Testis (tissue), 2 donors: ENCODE measurements at regions not wholly inside any gene's neighbourhood (a gene's known extent, or its start where the extent isn't known, plus 50 kb on each side); places are given as distances from the start of the nearest gene placed in this dataset.

ENCODE experiments used
- DNase-seq: peaks from one replicate; pipeline ENCODE4 v3.0.0-alpha.2; 2019
- H3K27ac ChIP-seq, 2 donors: fragments of 200-600 bp; sonication (generic); one replicate each; pipeline ENCODE4 v1.5.1; 2019
- H3K27me3 ChIP-seq: fragments of 200-600 bp; sonication (generic); one replicate; pipeline ENCODE4 v1.5.1; 2019
- H3K36me3 ChIP-seq: fragments of 200-600 bp; sonication (generic); one replicate; pipeline ENCODE4 v1.5.1; 2017; ENCODE audit warnings: low read depth; ENCODE audit errors: missing control alignments
- H3K4me1 ChIP-seq: fragments of 200-600 bp; sonication (generic); one replicate; pipeline ENCODE4 v1.5.1; 2019
- H3K4me3 ChIP-seq, 2 donors: fragments of 200-600 bp; sonication (generic); one replicate each; pipeline ENCODE4 v1.5.1; 2017 to 2019
- H3K9me3 ChIP-seq: fragments of 200-600 bp; sonication (generic); one replicate; pipeline ENCODE4 v1.5.1; 2017
- POLR2A ChIP-seq: fragments of 450-650 bp; IDR thresholded peaks from one replicate; pipeline ENCODE4 v1.6.1; 2017; ENCODE audit warnings: antibody characterized with exemption, mild to moderate bottlenecking, moderate library complexity
- WGBS, 2 donors: methylation state at CpG; one replicate each; pipeline ENCODE4 v1.1.5; 2018; 5-methylcytosine and 5-hydroxymethylcytosine counted together
- intact Hi-C: fragments of 100-400 bp; cut with DNase I; formaldehyde crosslinking; loops from one replicate; pipeline ENCODE4 v1.15.1; 2023; ENCODE audit warnings: low total_unique reads
- TF ChIP-seq, protein P1 (sequence below), 3 experiments: fragments of 450-650 bp in 2 of 3; fragments of 200-600 bp in 1 of 3; sonication (generic) in 1 of 3; IDR thresholded peaks; one replicate each; pipeline ENCODE4 v1.5.1; 2016 to 2019; ENCODE audit warnings: antibody characterized with exemption in 3 of 3, mild to moderate bottlenecking in 2 of 3, moderate library complexity in 1 of 3

- H3K4me1 ChIP-seq: no peaks in the 10 kb centered on the region
- no peaks in the 10 kb centered on the region for H3K9me3 ChIP-seq
- DNase-seq: no peak
- no peak overlapping the region for H3K27ac ChIP-seq
- intact Hi-C loops: no loop called here
- no peak overlapping the region for H3K4me3 ChIP-seq
- no peaks in the 10 kb centered on the region for H3K36me3 ChIP-seq
- no peaks in the 10 kb centered on the region for H3K27me3 ChIP-seq
- 85 to 91% methylated on average over 4 of the region's 4 CpGs for WGBS, 2 donors
- TF ChIP-seq POLR2A: no peak
- TF ChIP-seq, protein P1, sequence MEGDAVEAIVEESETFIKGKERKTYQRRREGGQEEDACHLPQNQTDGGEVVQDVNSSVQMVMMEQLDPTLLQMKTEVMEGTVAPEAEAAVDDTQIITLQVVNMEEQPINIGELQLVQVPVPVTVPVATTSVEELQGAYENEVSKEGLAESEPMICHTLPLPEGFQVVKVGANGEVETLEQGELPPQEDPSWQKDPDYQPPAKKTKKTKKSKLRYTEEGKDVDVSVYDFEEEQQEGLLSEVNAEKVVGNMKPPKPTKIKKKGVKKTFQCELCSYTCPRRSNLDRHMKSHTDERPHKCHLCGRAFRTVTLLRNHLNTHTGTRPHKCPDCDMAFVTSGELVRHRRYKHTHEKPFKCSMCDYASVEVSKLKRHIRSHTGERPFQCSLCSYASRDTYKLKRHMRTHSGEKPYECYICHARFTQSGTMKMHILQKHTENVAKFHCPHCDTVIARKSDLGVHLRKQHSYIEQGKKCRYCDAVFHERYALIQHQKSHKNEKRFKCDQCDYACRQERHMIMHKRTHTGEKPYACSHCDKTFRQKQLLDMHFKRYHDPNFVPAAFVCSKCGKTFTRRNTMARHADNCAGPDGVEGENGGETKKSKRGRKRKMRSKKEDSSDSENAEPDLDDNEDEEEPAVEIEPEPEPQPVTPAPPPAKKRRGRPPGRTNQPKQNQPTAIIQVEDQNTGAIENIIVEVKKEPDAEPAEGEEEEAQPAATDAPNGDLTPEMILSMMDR (IDR thresholded peaks at IDR 0.05): no peak
Measured at GRCh38 chr20:16678779-16679178, 51.0 kb upstream of the SNRPB2 start.

- no peak for DNase-seq
- intact Hi-C loops: no loop called here
- no peaks in the 10 kb centered on the region for H3K27me3 ChIP-seq
- H3K36me3 ChIP-seq: no peaks in the 10 kb centered on the region
- TF ChIP-seq POLR2A: no peak
- TF ChIP-seq, protein P1 (IDR thresholded peaks at IDR 0.05): no peak
- H3K4me1 ChIP-seq: no peaks in the 10 kb centered on the region
- no peak overlapping the region for H3K27ac ChIP-seq
- no peak overlapping the region for H3K4me3 ChIP-seq
- 0 to 94% methylated on average over 1 of the region's 1 CpG for WGBS, 2 donors
- H3K9me3 ChIP-seq: no peaks in the 10 kb centered on the region
Measured at GRCh38 chr20:16676891-16677290, 52.9 kb upstream of the SNRPB2 start.

DNA sequence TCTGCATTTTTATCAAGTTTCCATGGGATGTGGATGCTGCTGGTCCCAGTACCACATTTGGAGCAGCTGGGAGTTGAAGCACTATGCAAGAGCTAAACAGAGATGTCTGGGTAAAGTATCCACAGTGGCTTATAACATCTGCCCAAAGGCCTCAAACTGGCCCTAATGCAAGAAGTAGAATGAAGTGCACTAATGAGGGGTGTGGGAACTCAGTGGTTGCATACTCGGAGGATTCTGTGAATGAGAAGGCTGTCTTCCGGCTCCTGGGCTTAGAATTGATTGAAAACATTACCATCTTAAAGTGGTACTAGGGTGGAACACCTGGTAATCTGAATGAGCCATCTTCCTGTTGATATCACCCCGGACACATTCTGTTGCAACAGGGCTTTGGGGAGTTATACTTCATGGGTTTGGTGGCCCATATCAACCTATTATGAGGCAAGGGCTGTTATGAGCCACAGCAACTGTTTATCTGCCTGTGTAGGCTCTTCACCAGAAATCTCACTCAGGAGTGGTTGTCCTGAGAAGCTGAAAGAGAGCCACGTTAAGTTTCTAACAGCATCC is 54.7 kb upstream of the SNRPB2 start:
- Histone ChIP-seq H3K4me3 (no peak overlapping the region), H3K36me3 (no peaks in the 10 kb centered on the region), H3K27me3 (no peaks in the 10 kb centered on the region), H3K4me1 (no peaks in the 10 kb centered on the region), H3K27ac (no peak overlapping the region), H3K9me3 (no peaks in the 10 kb centered on the region)
- 88 to 94% methylated on average over 4 of the region's 4 CpGs for whole genome bisulfite sequencing, 2 donors
- DNase-seq: no peak
- intact Hi-C loops: no loop called here
- TF ChIP-seq, protein P1 (IDR thresholded peaks at IDR 0.05): no peak
- no peak for TF ChIP-seq POLR2A

DNA sequence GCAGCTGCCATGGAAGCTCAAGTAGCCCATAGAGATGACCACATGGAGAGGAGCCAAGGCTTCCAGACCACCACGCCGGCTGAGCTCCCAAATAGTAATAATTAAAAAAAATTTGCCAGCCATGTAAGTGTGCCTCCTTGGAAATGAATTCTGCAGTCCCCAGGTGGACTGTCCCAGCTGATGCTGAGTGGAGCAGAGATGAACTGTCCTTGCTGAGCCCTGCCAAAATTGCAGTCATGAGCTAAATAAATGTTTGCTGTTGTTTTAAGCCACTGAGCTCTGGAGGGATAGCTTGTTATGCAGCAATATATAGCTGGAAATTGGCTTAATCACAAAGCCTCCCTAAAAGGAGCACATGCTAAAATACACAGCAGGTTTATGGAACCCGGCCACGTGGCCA is 55.6 kb upstream of the SNRPB2 start:
- intact Hi-C loops: no loop called here
- Histone ChIP-seq H3K27me3 (no peaks in the 10 kb centered on the region), H3K4me1 (no peaks in the 10 kb centered on the region), H3K36me3 (no peaks in the 10 kb centered on the region), H3K27ac (no peak overlapping the region), H3K9me3 (no peaks in the 10 kb centered on the region), H3K4me3 (no peak overlapping the region)
- no peak for DNase-seq
- 94 to 95% methylated on average over 4 of the region's 4 CpGs for WGBS, 2 donors
- TF ChIP-seq, protein P1 (IDR thresholded peaks at IDR 0.05): no peak
- TF ChIP-seq POLR2A: no peak

DNA sequence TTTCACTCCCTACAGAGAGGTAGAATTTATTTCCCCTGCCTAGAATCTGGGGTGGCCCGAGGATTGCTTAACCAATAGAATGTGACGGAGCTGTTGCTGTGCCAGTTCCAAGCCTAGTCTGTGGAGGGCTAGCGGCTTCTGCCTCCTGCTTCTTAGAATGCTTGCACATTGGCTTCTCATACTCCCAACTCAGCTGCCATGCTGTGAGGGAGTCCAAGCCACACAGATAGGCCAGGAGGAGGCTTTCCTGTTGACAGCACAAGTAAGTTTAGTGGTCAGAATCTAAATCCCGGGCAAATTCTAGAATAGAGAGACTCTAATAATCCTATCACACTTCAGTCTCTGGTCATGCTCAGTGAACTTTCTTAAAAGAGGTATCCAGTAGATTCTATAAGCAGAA is 57.5 kb upstream of the SNRPB2 start:
- no peak overlapping the region for H3K27ac ChIP-seq
- no peak for TF ChIP-seq POLR2A
- TF ChIP-seq, protein P1 (IDR thresholded peaks at IDR 0.05): no peak
- H3K36me3 ChIP-seq: no peaks in the 10 kb centered on the region
- no peaks in the 10 kb centered on the region for H3K9me3 ChIP-seq
- DNase-seq: no peak
- no peak overlapping the region for H3K4me3 ChIP-seq
- intact Hi-C loops: no loop called here
- no peaks in the 10 kb centered on the region for H3K4me1 ChIP-seq
- H3K27me3 ChIP-seq: no peaks in the 10 kb centered on the region
- WGBS, 2 donors: 64 to 93% methylated on average over 4 of the region's 4 CpGs
